A673 (cell line): ENCODE measurements at regions not wholly inside any gene's neighbourhood (a gene's known extent, or its start where the extent isn't known, plus 50 kb on each side); places are given as distances from the start of the nearest gene placed in this dataset.

Experiments
- CTCF ChIP-seq: fragments of 300-800, 200-600 bp; sonication (generic); conservative IDR thresholded peaks from 2 replicates; pipeline ENCODE4 v1.5.1; 2017; ENCODE audit warnings: low read depth, mild to moderate bottlenecking, antibody characterized with exemption, low read length, moderate library complexity, mixed read lengths
- EZH2 ChIP-seq: fragments of 200-600 bp; sonication (generic); IDR thresholded peaks from 2 replicates; pipeline ENCODE4 v1.6.1; 2017; ENCODE audit warnings: borderline replicate concordance, low read depth, mild to moderate bottlenecking, mixed read lengths, antibody characterized with exemption, low read length; ENCODE audit not compliant: poor library complexity, severe bottlenecking

GRCh38 chr1:96552451-96552850 lies 169.1 kb upstream of the PTBP2 start:
- TF ChIP-seq EZH2 (no peak), CTCF (no peak)
